Common myeloid progenitor, CD34-positive (primary cell): ENCODE measurements at regions not wholly inside any gene's neighbourhood (a gene's known extent, or its start where the extent isn't known, plus 50 kb on each side); places are given as distances from the start of the nearest gene placed in this dataset.
A peak's percentile ranks its signal among the peaks of the same experiment; 100 is the strongest.

ENCODE experiments used
- CTCF ChIA-PET: fragments of 350-600 bp; sonication (Branson Sonifier 250); formaldehyde crosslinking; loops from one replicate; lab custom pipeline; 2021; ENCODE audit warnings: antibody characterized with exemption; lab: Charles Lee
- POLR2A ChIA-PET: fragments of 350-600 bp; sonication (Branson Sonifier 250); formaldehyde crosslinking; loops from one replicate; lab custom pipeline; 2021; ENCODE audit warnings: antibody characterized with exemption; lab: Charles Lee
- DNase-seq, 3 donors: peaks; one replicate each; pipeline versions ENCODE4 v3.0.0 to v3.0.0-alpha.2; 2013
- H3K27ac ChIP-seq, 2 experiments: 1 replicate in 1 of 2; 2 replicates in 1 of 2; pipeline ENCODE4 v1.7.0; 2013; ENCODE audit warnings: inconsistent platforms in 2 of 2, low read length in 2 of 2, mild to moderate bottlenecking in 2 of 2, low read depth in 1 of 2, moderate library complexity in 1 of 2; ENCODE audit not compliant: severe bottlenecking in 2 of 2, insufficient read depth in 1 of 2, poor library complexity in 1 of 2
- H3K27me3 ChIP-seq, 5 experiments: replicated peaks in 2 of 5; 1 replicate in 3 of 5; 2 replicates in 2 of 5; pipeline versions ENCODE4 v1.6.1 to v1.7.0; 2013; ENCODE audit warnings: low read length in 4 of 5, mild to moderate bottlenecking in 2 of 5, moderate library complexity in 2 of 5, inconsistent platforms in 1 of 5; ENCODE audit not compliant: insufficient read depth in 5 of 5, control insufficient read depth in 4 of 5
- H3K36me3 ChIP-seq, 4 experiments: 1 replicate in 2 of 4; 2 replicates in 2 of 4; pipeline versions ENCODE4 v1.6.1 to v1.7.0; 2013; ENCODE audit warnings: low read length in 3 of 4, control low read depth in 1 of 4, mild to moderate bottlenecking in 1 of 4; ENCODE audit not compliant: control insufficient read depth in 4 of 4, insufficient read depth in 4 of 4
- H3K4me1 ChIP-seq, 4 experiments: 1 replicate in 3 of 4; 2 replicates in 1 of 4; pipeline versions ENCODE4 v1.6.1 to v1.7.1; 2013; ENCODE audit warnings: low read length in 3 of 4, mild to moderate bottlenecking in 3 of 4, control low read depth in 1 of 4, inconsistent platforms in 1 of 4, moderate library complexity in 1 of 4; ENCODE audit not compliant: control insufficient read depth in 4 of 4, insufficient read depth in 4 of 4; ENCODE audit errors: control extremely low read depth in 1 of 4
- H3K4me3 ChIP-seq, 7 experiments: 1 replicate in 4 of 7; 2 replicates in 3 of 7; pipeline versions ENCODE4 v1.5.1 to v1.7.0; 2013; ENCODE audit warnings: mild to moderate bottlenecking in 7 of 7, low read length in 6 of 7, moderate library complexity in 6 of 7, inconsistent platforms in 2 of 7, low read depth in 2 of 7, control low read depth in 1 of 7; ENCODE audit not compliant: insufficient read depth in 4 of 7, control insufficient read depth in 1 of 7; ENCODE audit errors: extremely low read depth in 1 of 7
- H3K9me3 ChIP-seq, 5 experiments: 1 replicate in 4 of 5; 2 replicates in 1 of 5; pipeline versions ENCODE4 v1.6.1 to v1.7.1; 2013; ENCODE audit warnings: low read length in 4 of 5, mild to moderate bottlenecking in 2 of 5, inconsistent platforms in 1 of 5, low read depth in 1 of 5, moderate library complexity in 1 of 5; ENCODE audit not compliant: control insufficient read depth in 4 of 5, insufficient read depth in 2 of 5; ENCODE audit errors: control extremely low read depth in 1 of 5
- WGBS: methylation state at CpG from one replicate; pipeline ENCODE4 v1.1.5; 2013; ENCODE audit not compliant: insufficient coverage; 5-methylcytosine and 5-hydroxymethylcytosine counted together

DNA sequence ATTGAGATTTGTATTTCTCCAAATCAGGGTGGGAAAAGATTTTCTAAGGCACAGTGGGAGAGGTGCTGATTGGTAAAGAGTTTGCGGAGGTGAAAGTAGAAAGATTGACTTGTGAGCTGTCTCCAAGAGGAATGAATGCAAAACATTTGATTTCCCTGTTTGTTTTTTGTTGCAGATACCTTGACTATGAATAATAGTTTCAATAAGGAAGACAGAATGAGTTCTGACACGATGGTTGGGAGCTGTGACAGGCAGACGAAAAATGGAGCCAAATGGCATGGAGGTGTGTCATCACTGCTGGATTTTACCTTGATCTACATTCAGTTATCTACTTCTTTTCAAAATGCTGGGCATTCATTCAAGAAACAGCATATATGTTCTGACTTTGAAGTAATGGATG, 145.1 kb downstream of the NFKBIZ start:
- Histone ChIP-seq H3K36me3 (no peaks in the 10 kb centered on the region), H3K9me3 (no peaks in the 10 kb centered on the region), H3K27ac (no peak overlapping the region), H3K4me1 (peaks cover 0 to 4% (median under 1%) of the 10 kb centered on the region in 4 experiments), H3K4me3 (no peak overlapping the region), H3K27me3 (no peaks in the 10 kb centered on the region)
- WGBS: 94% methylated on average over 3 of the region's 3 CpGs
- no peak for DNase-seq
- POLR2A ChIA-PET: no interaction called here
- CTCF ChIA-PET: no interaction called here

DNA sequence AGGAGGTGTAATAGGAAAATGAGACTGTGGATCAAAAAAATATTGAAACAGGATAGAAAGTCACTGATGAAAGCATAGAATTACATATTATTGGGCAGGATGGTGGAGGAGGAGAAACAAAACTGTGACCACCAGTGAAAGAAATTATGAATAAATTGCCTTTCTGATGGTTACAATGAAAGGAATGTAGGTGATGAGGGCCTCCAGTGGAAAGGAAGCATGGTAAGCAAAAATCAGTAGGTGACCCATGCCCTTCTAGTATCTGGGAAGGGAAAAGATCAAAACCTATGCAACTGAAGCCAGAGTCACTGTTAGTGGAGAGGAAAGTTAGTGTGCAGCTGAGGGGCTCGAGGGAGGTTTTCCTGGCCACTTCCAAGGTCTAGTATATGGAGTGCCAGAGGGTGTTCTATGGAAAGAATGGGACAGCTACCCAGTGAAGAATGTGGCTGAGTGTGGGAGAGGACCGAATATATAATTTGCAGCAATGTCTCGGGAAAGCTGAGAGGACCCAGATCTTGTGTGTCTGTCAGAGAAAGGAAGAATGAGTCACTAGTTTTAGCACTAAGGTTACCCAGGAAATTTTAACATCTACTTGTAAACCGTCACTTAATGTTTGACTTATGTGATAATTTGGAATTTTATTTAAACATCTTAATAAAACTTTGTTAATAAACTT, 146.2 kb downstream of the NFKBIZ start:
- POLR2A ChIA-PET: no interaction called here
- no peak overlapping the region for H3K4me3 ChIP-seq

DNA sequence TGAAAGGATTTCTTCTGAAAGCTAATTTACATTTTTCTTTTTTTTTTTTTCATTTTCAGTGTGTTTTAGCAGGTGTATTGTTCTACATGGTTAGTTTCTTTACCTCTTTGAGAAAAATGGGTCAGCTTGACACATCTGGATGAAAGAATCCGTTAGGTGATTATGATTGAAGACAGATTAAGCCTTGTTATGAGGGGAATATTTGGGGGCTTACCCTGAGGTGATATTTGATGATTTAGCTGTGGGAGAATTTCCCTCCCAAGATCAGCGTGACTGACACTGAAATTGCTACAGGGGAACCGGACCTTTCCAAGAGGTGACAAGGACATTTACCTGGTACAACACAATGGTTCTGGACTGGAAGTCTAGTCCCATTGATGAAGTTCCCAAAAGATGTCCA, 147.5 kb downstream of the NFKBIZ start:
- Histone ChIP-seq H3K27me3 (no peaks in the 10 kb centered on the region), H3K36me3 (no peaks in the 10 kb centered on the region), H3K4me1 (no peaks in the 10 kb centered on the region), H3K27ac (no peak overlapping the region), H3K4me3 (no peak overlapping the region), H3K9me3 (no peaks in the 10 kb centered on the region)
- 94% methylated on average over 2 of the region's 3 CpGs for WGBS
- no peak for DNase-seq
- ChIA-PET POLR2A (no interaction called here), CTCF (interaction anchor here (1.1 to 1.4 kb wide), 4 partner anchors 29 to 540 kb away, joined by 3 read pairs; no protein-coding TSS in a partner anchor)

More for the DNA sequence above, 146.2 kb downstream of the NFKBIZ start:
- DNase-seq: no peak
- Histone ChIP-seq H3K36me3 (no peaks in the 10 kb centered on the region), H3K27me3 (no peaks in the 10 kb centered on the region), H3K9me3 (no peaks in the 10 kb centered on the region), H3K4me1 (no peaks in the 10 kb centered on the region), H3K27ac (no peak overlapping the region)
- CTCF ChIA-PET: interaction anchor here (0.9 to 1.1 kb wide), 3 partner anchors 178 to 229 kb away, joined by 3 read pairs; no protein-coding TSS in a partner anchor
- 92% methylated on average over 2 of the region's 4 CpGs for WGBS

DNA sequence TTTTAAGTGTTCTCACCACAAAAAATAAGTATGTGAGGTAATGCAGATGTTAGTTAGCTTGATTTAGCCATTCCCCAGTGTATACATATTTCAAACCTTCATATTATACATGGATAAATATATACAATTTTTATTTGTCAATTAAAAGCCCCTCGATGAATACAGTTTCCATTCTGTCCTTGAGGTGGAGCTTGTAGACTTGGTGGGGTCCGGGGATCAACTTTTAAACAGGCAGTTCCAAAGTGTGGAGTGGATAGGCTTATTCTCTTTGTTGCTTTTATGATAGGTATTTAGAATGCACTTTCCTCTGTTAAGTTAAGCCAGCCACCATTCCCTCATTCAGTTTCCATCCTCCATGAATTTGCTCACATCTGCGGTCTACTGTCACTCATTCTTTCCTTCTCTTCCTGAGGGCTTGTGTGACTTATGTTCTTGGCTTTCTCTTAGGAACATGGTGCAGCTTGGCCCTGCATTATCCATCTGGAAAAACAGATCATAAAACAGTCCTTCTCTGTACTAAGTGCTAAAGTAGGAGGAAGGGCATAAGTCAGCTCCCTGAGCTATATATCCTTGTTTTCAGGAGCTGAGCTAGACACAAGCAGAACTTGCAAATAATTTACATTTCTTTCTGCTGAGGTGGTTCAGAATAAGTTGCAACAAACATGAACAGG, 149.1 kb downstream of the NFKBIZ start:
- H3K27ac ChIP-seq: no peak overlapping the region
- H3K27me3 ChIP-seq: no peaks in the 10 kb centered on the region
- no peaks in the 10 kb centered on the region for H3K36me3 ChIP-seq
- no peaks in the 10 kb centered on the region for H3K4me1 ChIP-seq
- no peaks in the 10 kb centered on the region for H3K9me3 ChIP-seq
- POLR2A ChIA-PET: no interaction called here
- no peak overlapping the region for H3K4me3 ChIP-seq
- CTCF ChIA-PET: interaction anchor here (0.9 to 1.5 kb wide), 2 partner anchors 9 to 227 kb away, joined by 3 to 6 read pairs; no protein-coding TSS in a partner anchor
- WGBS: no CpG with 5 or more reads among the region's 3 CpGs
- DNase-seq: peak in 1 of 3 donors; percentile 13

DNA sequence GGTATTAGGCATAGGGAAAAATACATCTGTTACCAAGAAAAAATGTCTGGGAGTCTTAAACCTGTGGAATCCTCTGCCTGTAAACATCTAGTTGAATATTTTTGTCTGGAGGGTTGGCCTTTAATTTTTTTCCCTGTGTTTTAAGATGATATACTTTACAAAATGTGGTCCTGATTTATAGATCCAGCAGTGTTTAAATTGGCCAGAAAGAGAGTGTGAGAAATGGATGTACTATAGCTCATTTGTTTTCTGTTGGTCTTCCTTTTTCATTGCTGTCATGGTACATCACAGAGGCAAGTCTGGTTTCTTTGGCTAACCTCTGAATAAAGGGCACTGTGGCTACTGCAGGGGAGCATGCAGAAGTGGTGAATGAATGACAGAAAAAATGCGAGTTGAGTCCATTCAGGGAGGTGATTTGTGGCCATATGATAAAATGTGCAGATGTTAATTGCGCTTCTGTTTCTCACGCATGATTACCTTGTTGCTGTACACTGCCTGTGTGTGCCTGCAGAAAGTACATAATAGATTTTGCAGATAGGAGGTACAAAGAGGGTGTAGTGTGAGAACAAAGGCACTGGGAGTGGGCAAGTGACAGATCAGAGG, 150.0 kb downstream of the NFKBIZ start:
- 94% methylated on average over 3 of the region's 3 CpGs for WGBS
- H3K4me1 ChIP-seq: no peaks in the 10 kb centered on the region
- no peaks in the 10 kb centered on the region for H3K36me3 ChIP-seq
- CTCF ChIA-PET: interaction anchor here (1.5 kb wide), 1 partner anchor 226 kb away, joined by 6 read pairs; no protein-coding TSS in a partner anchor
- POLR2A ChIA-PET: no interaction called here
- H3K9me3 ChIP-seq: no peaks in the 10 kb centered on the region
- no peak overlapping the region for H3K27ac ChIP-seq
- H3K4me3 ChIP-seq: no peak overlapping the region
- DNase-seq: no peak
- H3K27me3 ChIP-seq: no peaks in the 10 kb centered on the region

DNA sequence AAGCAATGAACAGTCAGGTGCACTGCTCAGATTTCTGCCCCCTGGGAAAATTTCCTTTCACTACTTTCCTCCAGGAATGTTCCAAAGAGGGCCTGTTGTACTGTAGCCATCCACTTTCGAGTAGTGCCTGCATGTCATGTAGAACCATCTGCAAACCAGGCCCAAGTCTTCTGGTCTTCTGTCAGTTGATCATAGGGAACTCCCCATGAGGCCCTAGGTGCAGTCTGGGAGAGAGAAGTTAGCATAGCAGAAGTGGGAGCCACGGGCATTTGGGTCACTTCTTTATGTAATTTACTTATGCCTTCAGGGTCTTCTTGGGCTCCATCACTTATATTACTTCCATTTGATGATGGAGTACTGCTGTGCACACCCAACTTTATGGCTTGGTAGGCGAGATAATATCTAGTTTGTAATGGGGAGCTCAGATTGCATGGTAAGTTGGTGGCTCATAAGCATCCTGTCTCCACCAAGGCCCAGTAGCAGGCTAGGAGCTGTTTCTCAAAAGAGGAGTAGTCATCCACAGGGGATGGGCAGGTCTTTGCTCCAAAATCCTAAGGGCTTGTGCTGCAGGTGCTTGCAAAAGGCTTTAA, 151.4 kb downstream of the NFKBIZ start:
- CTCF ChIA-PET: no interaction called here
- no peak overlapping the region for H3K4me3 ChIP-seq
- no peaks in the 10 kb centered on the region for H3K9me3 ChIP-seq
- H3K4me1 ChIP-seq: no peaks in the 10 kb centered on the region
- no peaks in the 10 kb centered on the region for H3K36me3 ChIP-seq
- POLR2A ChIA-PET: no interaction called here
- no peak for DNase-seq
- no peaks in the 10 kb centered on the region for H3K27me3 ChIP-seq
- 89% methylated on average over 1 of the region's 3 CpGs for WGBS
- no peak overlapping the region for H3K27ac ChIP-seq
